ENCODE measurements at regions not wholly inside any gene's neighbourhood (a gene's known extent, or its start where the extent isn't known, plus 50 kb on each side); places are given as distances from the start of the nearest gene placed in this dataset.
A peak's percentile ranks its signal among the peaks of the same experiment; 100 is the strongest.
"Not testable (repeated sequence)": the region's sequence is repeated elsewhere in the genome, so short reads cannot be mapped to it uniquely, and the experiment has no call there.

- peak; percentile 80 for DNase-seq
Observed at GRCh38 chr3:177483182-177483967, 286.1 kb upstream of the TBL1XR1 start.

DNA sequence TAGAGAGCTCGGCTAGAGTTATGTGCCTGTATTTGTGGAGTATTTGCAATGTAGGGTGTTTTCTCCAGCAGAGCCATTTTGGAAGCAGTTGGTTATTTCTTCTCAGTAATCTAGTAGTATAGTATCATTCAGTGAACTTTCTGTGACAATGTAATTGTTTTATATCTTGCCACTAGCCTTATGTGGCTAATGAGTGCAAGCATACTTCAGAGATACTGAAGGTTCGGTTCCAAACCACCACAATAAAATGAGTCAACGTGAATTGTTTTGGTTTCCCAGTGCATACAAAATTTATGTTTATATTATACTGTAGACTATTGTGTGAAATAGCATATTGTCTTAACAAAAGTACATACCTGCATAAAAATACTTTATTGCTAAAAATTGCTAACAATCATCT is 286.9 kb upstream of the TBL1XR1 start:
- DNase-seq: no peak

DNA sequence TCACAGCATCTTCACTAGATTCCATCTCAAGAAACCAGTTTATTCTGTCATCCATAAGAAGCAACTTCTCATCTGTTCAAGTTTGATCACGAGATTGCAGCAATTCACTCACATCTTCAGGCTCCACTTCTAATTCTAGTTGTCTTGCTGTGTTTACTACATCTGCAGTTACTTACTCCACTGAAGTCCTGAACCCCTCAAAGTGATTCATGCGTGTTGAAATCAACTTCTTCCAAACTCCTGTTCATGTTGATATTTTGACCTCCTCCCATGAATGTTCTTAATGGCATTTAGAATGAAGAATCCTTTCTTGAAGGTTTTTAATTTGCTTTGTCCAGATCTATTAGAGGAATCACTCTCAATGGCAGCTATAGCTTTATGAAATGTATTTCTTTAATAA is 287.6 kb upstream of the TBL1XR1 start:
- DNase-seq: no peak

DNA sequence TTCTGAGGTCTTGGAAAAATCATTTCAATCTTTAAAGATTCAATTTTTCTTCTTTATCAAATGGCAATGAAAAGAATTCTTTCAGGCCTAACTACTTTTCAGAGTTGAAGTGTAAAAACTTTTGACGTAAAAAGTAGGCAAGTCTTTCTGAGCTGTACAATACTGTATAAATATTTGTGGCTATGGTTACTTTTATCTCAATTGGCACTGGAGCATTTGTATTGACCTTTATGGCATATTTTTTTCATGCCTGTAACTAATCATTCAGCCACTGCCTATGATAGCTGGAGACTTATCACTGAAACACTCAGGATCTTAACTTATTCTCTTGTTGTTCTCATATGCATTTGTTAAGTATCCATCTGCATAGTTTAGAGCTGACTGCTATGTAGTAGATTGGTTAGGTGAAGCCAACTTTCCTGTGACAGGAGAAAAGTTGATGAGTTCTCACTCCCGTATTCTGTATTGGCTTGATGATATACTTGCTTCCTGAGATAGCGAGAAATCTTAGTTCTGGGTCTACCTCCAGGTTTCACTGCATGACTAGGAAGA is 290.4 kb upstream of the TBL1XR1 start:
- DNase-seq: no peak

DNA sequence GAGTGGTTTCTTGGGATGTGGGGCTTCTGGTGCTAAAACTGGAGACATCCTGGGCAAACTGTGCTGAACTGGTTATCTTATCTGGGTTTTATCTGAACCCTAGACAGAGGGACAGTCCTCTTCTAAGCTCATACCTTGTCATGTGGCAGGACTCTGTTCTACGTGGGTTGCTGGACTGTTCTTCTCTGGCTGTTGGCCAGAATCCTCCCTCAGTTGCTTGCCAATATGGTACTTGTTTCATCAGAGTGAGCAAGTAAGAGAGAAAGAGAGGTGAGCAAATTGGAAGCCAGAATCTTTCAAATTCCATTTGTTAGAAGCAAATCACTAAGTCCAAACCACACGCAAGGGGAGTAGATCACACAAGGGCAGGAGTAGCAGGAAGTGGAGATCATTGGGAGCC is 291.5 kb upstream of the TBL1XR1 start:
- no peak for DNase-seq

GRCh38 chr3:177490626-177491025 is 293.3 kb upstream of the TBL1XR1 start:
- no peak for DNase-seq

GRCh38 chr3:177491296-177492032 is 294.2 kb upstream of the TBL1XR1 start:
- peak; percentile 31 for DNase-seq

DNA sequence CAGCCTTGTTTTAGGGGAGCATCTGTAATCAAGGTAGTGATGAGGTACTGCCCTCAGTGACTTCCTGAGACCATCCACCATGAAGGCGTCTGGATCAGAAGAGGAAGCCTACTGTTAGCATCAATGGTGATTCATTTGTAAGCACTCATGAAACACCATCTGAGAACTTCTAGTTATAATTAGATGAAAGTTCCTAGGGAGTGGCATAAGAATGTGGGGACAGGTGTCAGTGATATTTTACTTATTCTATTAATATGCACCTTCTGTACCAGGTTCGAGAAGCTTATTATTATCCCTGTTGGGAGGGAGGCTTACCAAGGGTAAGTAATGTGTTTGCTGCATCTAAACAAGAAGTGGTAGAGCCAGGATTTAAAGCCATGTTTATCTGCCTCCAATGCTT is 295.8 kb upstream of the TBL1XR1 start:
- no peak for DNase-seq

GRCh38 chr3:177494216-177494615 is 296.9 kb upstream of the TBL1XR1 start:
- no peak for DNase-seq

GRCh38 chr3:177495566-177495965 is 298.3 kb upstream of the TBL1XR1 start:
- DNase-seq: peak; percentile 1

GRCh38 chr3:177498037-177498857 is 301.0 kb upstream of the TBL1XR1 start:
- DNase-seq: peak; percentile 3

DNA sequence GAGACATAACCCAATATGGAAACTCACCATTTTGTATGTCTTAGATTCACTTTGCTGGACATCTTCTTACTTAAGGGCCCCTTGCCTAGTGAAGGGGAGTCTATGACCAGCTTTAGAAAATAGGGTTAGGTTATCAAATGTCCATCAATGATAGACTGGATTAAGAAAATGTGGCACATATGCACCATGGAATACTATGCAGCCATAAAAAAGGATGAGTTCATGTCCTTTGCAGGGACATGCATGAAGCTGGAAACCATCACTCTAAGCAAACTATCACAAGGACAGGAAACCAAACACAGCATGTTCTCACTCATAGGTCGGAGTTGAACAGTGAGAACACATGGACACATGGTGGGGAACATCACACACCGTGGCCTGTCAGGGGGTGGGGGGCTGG is 301.8 kb upstream of the TBL1XR1 start:
- DNase-seq: not testable (repeated sequence)

GRCh38 chr3:177499779-177500423 is 302.6 kb upstream of the TBL1XR1 start:
- DNase-seq: no peak

- DNase-seq: no peak
Observed at GRCh38 chr3:177510693-177511216, 313.5 kb upstream of the TBL1XR1 start.

DNA sequence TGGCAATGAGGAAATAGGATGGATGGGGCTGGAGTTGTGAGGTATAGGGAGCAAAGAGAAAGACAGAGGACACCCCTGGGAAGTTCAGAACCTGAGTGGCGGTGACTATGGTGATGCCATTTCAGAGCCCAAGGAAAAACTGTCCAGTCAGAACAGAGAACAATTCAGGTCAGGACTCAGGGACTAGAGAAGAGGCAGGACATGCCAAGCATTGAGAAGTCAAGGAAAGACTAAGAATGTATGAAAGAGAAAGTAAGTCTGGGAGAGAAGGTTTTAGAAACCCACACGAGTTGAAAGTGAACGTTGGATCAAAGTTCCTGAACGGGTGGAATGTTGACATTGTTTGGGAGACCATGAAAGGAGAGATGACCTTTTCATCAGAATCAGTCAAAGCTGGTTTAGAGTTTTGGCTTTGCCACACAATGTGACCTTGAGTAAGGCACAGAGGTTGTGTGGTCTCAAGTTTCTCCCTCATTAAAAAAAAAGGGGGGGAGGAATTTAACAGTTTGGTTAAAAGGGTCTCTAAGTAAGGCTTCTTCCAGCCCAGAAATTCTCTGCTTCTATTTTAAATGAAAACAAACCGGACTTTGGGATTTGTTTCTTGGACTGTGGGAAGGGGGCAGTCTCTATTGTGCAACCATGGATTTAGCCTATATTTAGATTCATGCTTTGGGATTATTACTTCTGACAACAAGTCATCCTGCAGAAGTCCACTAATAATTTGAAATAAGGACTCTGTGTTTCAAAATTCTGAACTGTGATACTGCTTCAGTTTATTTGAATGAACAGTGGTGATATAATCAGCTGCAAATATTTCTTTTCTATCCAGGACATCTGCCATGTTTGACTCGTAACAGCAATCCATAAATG is 315.9 kb upstream of the TBL1XR1 start:
- DNase-seq: no peak

DNA sequence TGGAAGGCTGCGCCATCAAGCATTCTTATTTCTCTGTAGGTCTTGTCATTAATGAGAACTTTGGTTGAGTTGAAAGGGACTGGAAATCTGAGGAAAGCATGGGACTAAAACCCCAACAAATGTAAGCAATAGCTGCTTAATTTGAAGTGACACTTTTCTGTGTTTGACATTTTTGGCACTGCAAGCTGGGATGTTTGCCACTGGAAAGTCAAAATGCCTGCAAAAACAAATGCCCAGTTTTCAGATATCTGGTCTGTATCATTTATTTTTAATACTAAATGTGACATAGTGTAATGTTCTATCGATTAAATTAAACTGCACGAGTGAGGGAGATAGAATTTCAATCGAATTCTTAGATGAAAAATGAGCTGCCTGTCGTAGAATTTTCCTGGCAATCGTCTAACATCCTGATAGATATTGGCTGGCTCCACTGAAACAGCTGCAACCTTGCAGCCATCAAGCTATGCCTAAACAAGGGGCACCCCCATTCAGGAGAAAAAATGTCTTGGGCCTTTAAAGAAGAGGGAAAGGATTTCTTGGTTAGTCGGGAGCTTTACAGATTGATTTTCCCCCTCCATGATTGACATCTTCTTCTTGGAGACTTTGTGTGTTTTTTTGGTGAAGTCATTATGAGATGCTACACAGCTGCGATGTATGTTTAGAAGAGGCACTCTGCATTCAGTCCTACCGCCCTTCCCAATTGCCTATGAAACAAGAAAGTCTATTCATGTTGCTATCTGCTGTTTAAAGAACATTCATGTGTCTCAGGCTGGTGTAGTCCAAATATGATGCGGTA is 316.7 kb upstream of the TBL1XR1 start:
- no peak for DNase-seq

DNA sequence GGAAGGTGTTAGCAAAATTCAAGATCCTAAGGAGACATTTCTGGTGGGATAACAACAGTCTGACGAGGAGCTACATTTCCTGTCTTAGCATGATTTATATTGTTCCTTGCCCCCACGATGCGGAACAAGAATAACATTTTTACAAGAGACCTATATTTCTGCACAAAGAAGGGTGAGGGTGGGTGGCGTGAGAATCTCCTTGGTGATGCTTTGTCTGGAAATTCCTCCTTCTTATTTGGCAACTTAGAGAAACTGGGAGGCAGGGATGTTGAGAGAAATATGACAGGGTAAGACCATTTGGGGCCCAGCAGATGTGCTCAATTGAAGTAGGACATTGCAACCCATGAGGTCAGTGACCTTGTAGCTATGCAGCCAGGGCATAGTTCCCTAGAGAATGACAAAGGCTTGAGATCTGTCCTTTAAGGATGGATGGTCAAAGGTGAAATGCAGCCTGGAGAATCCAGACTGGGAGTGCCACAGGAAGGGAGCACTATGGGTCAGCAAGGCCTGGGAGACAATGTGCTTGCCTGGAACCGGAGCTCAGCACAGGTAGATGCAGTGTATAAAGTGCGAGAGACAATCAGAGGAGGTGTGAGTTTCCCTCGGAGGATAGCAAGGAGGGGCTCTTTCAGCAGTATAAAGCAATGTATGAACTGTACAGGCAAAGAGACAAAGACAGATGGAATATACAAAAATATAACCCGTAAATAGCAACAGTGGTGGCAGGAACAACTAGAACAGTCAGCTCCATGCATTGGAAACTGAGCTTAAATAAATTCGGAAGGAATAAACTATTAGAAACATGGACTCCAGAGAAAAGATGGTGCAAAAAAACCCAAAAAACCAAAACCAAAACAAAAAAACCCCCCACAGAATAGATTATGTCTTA is 317.6 kb upstream of the TBL1XR1 start:
- DNase-seq: no peak

DNA sequence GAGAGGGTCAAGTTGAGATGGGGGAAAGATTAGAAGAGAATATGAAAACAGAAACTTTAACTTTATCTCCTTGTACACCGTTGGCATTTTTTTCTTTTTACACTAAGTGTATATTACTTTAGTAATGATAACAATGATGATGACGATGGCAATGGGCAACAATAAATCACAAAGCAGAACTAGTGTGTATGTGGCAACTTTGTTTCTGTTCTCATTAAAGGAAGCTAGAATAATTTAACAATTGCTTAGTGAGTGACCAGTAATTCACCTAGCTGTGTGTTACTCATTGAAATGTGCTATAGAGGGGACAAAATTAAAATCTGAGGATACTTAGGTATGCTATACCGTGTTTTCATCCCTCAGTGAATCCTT is 318.5 kb upstream of the TBL1XR1 start:
- DNase-seq: no peak

Data from DMS53 (cell line).